ENCODE measurements at regions not wholly inside any gene's neighbourhood (a gene's known extent, or its start where the extent isn't known, plus 50 kb on each side); places are given as distances from the start of the nearest gene placed in this dataset.

DNA sequence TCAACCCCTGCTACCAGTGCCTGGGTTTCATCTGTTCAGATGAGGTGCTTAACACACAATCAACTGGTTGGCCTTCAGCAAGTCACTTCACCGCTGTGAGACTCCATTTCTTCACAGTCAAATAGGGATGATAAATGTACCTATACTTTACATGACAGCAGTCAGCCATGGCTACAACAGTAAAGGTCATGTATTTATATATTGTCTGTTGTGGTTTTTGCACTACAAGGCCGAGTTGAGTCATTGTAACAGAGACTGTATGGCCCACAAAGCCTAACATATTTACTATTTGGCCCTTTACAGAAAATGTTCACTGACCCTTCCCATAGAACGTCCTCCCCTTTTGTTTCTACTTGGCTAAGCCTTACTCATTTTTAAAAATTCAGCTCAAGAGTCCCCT lies 404.6 kb upstream of the F9 start (continued):
- TF ChIP-seq, protein P1, sequence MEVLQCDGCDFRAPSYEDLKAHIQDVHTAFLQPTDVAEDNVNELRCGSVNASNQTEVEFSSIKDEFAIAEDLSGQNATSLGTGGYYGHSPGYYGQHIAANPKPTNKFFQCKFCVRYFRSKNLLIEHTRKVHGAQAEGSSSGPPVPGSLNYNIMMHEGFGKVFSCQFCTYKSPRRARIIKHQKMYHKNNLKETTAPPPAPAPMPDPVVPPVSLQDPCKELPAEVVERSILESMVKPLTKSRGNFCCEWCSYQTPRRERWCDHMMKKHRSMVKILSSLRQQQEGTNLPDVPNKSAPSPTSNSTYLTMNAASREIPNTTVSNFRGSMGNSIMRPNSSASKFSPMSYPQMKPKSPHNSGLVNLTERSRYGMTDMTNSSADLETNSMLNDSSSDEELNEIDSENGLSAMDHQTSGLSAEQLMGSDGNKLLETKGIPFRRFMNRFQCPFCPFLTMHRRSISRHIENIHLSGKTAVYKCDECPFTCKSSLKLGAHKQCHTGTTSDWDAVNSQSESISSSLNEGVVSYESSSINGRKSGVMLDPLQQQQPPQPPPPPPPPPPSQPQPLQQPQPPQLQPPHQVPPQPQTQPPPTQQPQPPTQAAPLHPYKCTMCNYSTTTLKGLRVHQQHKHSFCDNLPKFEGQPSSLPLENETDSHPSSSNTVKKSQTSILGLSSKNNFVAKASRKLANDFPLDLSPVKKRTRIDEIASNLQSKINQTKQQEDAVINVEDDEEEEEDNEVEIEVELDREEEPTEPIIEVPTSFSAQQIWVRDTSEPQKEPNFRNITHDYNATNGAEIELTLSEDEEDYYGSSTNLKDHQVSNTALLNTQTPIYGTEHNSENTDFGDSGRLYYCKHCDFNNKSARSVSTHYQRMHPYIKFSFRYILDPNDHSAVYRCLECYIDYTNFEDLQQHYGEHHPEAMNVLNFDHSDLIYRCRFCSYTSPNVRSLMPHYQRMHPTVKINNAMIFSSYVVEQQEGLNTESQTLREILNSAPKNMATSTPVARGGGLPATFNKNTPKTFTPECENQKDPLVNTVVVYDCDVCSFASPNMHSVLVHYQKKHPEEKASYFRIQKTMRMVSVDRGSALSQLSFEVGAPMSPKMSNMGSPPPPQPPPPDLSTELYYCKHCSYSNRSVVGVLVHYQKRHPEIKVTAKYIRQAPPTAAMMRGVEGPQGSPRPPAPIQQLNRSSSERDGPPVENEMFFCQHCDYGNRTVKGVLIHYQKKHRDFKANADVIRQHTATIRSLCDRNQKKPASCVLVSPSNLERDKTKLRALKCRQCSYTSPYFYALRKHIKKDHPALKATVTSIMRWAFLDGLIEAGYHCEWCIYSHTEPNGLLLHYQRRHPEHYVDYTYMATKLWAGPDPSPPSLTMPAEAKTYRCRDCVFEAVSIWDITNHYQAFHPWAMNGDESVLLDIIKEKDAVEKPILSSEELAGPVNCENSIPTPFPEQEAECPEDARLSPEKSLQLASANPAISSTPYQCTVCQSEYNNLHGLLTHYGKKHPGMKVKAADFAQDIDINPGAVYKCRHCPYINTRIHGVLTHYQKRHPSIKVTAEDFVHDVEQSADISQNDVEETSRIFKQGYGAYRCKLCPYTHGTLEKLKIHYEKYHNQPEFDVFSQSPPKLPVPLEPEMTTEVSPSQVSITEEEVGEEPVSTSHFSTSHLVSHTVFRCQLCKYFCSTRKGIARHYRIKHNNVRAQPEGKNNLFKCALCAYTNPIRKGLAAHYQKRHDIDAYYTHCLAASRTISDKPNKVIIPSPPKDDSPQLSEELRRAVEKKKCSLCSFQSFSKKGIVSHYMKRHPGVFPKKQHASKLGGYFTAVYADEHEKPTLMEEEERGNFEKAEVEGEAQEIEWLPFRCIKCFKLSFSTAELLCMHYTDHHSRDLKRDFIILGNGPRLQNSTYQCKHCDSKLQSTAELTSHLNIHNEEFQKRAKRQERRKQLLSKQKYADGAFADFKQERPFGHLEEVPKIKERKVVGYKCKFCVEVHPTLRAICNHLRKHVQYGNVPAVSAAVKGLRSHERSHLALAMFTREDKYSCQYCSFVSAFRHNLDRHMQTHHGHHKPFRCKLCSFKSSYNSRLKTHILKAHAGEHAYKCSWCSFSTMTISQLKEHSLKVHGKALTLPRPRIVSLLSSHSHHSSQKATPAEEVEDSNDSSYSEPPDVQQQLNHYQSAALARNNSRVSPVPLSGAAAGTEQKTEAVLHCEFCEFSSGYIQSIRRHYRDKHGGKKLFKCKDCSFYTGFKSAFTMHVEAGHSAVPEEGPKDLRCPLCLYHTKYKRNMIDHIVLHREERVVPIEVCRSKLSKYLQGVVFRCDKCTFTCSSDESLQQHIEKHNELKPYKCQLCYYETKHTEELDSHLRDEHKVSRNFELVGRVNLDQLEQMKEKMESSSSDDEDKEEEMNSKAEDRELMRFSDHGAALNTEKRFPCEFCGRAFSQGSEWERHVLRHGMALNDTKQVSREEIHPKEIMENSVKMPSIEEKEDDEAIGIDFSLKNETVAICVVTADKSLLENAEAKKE (CRISPR knock-in tag; IDR thresholded peaks at IDR 0.05) = no peak
- TF ChIP-seq, protein P2, sequence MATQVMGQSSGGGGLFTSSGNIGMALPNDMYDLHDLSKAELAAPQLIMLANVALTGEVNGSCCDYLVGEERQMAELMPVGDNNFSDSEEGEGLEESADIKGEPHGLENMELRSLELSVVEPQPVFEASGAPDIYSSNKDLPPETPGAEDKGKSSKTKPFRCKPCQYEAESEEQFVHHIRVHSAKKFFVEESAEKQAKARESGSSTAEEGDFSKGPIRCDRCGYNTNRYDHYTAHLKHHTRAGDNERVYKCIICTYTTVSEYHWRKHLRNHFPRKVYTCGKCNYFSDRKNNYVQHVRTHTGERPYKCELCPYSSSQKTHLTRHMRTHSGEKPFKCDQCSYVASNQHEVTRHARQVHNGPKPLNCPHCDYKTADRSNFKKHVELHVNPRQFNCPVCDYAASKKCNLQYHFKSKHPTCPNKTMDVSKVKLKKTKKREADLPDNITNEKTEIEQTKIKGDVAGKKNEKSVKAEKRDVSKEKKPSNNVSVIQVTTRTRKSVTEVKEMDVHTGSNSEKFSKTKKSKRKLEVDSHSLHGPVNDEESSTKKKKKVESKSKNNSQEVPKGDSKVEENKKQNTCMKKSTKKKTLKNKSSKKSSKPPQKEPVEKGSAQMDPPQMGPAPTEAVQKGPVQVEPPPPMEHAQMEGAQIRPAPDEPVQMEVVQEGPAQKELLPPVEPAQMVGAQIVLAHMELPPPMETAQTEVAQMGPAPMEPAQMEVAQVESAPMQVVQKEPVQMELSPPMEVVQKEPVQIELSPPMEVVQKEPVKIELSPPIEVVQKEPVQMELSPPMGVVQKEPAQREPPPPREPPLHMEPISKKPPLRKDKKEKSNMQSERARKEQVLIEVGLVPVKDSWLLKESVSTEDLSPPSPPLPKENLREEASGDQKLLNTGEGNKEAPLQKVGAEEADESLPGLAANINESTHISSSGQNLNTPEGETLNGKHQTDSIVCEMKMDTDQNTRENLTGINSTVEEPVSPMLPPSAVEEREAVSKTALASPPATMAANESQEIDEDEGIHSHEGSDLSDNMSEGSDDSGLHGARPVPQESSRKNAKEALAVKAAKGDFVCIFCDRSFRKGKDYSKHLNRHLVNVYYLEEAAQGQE (IDR thresholded peaks at IDR 0.05; ENCODE audit: unreplicated experiment) = no peak
- TF ChIP-seq EZH2phosphoT487 (IDR thresholded peaks at IDR 0.05; ENCODE audit: unreplicated experiment) = no peak
- TF ChIP-seq STAT1 (IDR thresholded peaks at IDR 0.05; ENCODE audit: unreplicated experiment) = no peak
- TF ChIP-seq ZNF331 (CRISPR knock-in tag; IDR thresholded peaks at IDR 0.05; ENCODE audit: low read depth) = no peak
